Upper lobe of left lung (tissue), 4 donors: ENCODE measurements at regions not wholly inside any gene's neighbourhood (a gene's known extent, or its start where the extent isn't known, plus 50 kb on each side); places are given as distances from the start of the nearest gene placed in this dataset.

Experiments used
- CTCF ChIP-seq, 6 experiments: fragments of 450-650 bp in 4 of 6; fragments of 200-600 bp in 2 of 6; sonication (generic) in 2 of 6; IDR thresholded peaks; one replicate each; pipeline ENCODE4 v1.5.1; 2016 to 2019; ENCODE audit warnings: antibody characterized with exemption in 6 of 6
- POLR2A ChIP-seq, 4 donors: fragments of 450-650 bp; IDR thresholded peaks; one replicate each; pipeline ENCODE4 v1.5.1; 2016 to 2017; ENCODE audit warnings: antibody characterized with exemption in 4 of 4, mild to moderate bottlenecking in 2 of 4
- POLR2AphosphoS5 ChIP-seq, 2 donors: sonication (generic); formaldehyde crosslinking; IDR thresholded peaks; one replicate each; pipeline ENCODE4 v1.5.1; 2017; ENCODE audit warnings: antibody characterized with exemption in 2 of 2

- TF ChIP-seq CTCF (IDR thresholded peaks at IDR 0.05): no peak
- TF ChIP-seq POLR2A (IDR thresholded peaks at IDR 0.05): no peak
- no peak for TF ChIP-seq POLR2AphosphoS5 (IDR thresholded peaks at IDR 0.05)
Observed at GRCh38 chr2:234436482-234436837, 60.4 kb downstream of the ARL4C start.
